OCI-LY1 (cell line): ENCODE measurements at regions not wholly inside any gene's neighbourhood (a gene's known extent, or its start where the extent isn't known, plus 50 kb on each side); places are given as distances from the start of the nearest gene placed in this dataset.
"Not testable (repeated sequence)": the region's sequence is repeated elsewhere in the genome, so short reads cannot be mapped to it uniquely, and the experiment has no call there.

Experiments used
- CTCF ChIP-seq: fragments of 200-600 bp; sonication (generic), shearing (Covaris generic); IDR thresholded peaks from 2 replicates; pipeline ENCODE4 v1.5.1; 2017; ENCODE audit warnings: mild to moderate bottlenecking, antibody characterized with exemption, low read length, moderate library complexity, mixed read lengths
- EZH2 ChIP-seq: fragments of 200-600 bp; sonication (generic), shearing (Covaris generic); IDR thresholded peaks from 2 replicates; pipeline ENCODE4 v1.8.0; 2017; ENCODE audit warnings: borderline replicate concordance, mixed run types, mild to moderate bottlenecking, antibody characterized with exemption, low read length, moderate library complexity, mixed read lengths

- not testable (repeated sequence) for TF ChIP-seq CTCF, EZH2
Observed at GRCh38 chr1:206366772-206367171, 103.5 kb upstream of the IKBKE start.
